A673 (cell line): ENCODE measurements at regions not wholly inside any gene's neighbourhood (a gene's known extent, or its start where the extent isn't known, plus 50 kb on each side); places are given as distances from the start of the nearest gene placed in this dataset.
"Not testable (repeated sequence)": the region's sequence is repeated elsewhere in the genome, so short reads cannot be mapped to it uniquely, and the experiment has no call there.

Experiments used
- BruUV-seq: library from RNA; stranded (reverse); fragments of 400-500 nt; replicated peaks from 2 replicates; lab custom pipeline; 2021; lab: Mats Ljungman, UMichigan
- CTCF ChIA-PET: fragments of 300-600 bp; sonication (Branson Sonifier 250); formaldehyde crosslinking; loops from one replicate; lab custom pipeline; 2022; ENCODE audit warnings: antibody characterized with exemption; lab: Charles Lee
- POLR2A ChIA-PET: fragments of 300-600 bp; sonication (Branson Sonifier 250); formaldehyde crosslinking; loops from one replicate; lab custom pipeline; 2022; ENCODE audit warnings: antibody characterized with exemption; ENCODE audit not compliant: low non-redundant PET; lab: Charles Lee
- DNase-seq: peaks from one replicate; pipeline ENCODE4 v3.0.0-alpha.2; 2015; ENCODE audit warnings: low spot score
- H3K27ac ChIP-seq: fragments of 200-600 bp; sonication (generic); 2 replicates; pipeline ENCODE4 v1.5.1; 2016; ENCODE audit warnings: mixed run types, low read depth, mild to moderate bottlenecking, mixed read lengths, antibody characterized with exemption, low read length; ENCODE audit not compliant: poor library complexity, severe bottlenecking
- H3K27me3 ChIP-seq: fragments of 200-600 bp; sonication (generic); replicated peaks from 2 replicates; pipeline ENCODE4 v1.6.1; 2017; ENCODE audit warnings: mixed run types, low read depth, mild to moderate bottlenecking, mixed read lengths, antibody characterized with exemption, low read length; ENCODE audit not compliant: insufficient read depth, poor library complexity
- H3K36me3 ChIP-seq: fragments of 200-600 bp; sonication (generic); 2 replicates; pipeline ENCODE4 v1.6.1; 2016; ENCODE audit warnings: mixed run types, mild to moderate bottlenecking, mixed read lengths, antibody characterized with exemption, low read length; ENCODE audit not compliant: insufficient read depth, poor library complexity, severe bottlenecking
- H3K4me1 ChIP-seq: fragments of 200-600 bp; sonication (generic); 2 replicates; pipeline ENCODE4 v1.6.1; 2017; ENCODE audit warnings: mixed run types, mild to moderate bottlenecking, mixed read lengths, antibody characterized with exemption, low read length; ENCODE audit not compliant: insufficient read depth, poor library complexity, severe bottlenecking
- H3K4me3 ChIP-seq: fragments of 200-600 bp; sonication (generic); 2 replicates; pipeline ENCODE4 v1.5.1; 2016; ENCODE audit warnings: low read depth, mixed run types, mild to moderate bottlenecking, mixed read lengths, low read length; ENCODE audit not compliant: poor library complexity, severe bottlenecking
- H3K9me3 ChIP-seq: fragments of 200-600 bp; sonication (generic); 2 replicates; pipeline ENCODE4 v1.6.1; 2016; ENCODE audit warnings: mixed run types, low read depth, mild to moderate bottlenecking, mixed read lengths, antibody characterized with exemption, low read length; ENCODE audit not compliant: poor library complexity, severe bottlenecking
- EZH2 ChIP-seq: fragments of 200-600 bp; sonication (generic); IDR thresholded peaks from 2 replicates; pipeline ENCODE4 v1.6.1; 2017; ENCODE audit warnings: borderline replicate concordance, low read depth, mild to moderate bottlenecking, mixed read lengths, antibody characterized with exemption, low read length; ENCODE audit not compliant: poor library complexity, severe bottlenecking
- intact Hi-C: fragments of 100-400 bp; cut with micrococcal nuclease; formaldehyde crosslinking; loops from one replicate; pipeline ENCODE4 v1.10.0; 2022; ENCODE audit not compliant: unreplicated experiment
- TF ChIP-seq, protein P1 (sequence below): fragments of 300-800, 200-600 bp; sonication (generic); conservative IDR thresholded peaks from 2 replicates; pipeline ENCODE4 v1.5.1; 2017; ENCODE audit warnings: low read depth, mild to moderate bottlenecking, antibody characterized with exemption, low read length, moderate library complexity, mixed read lengths

DNA sequence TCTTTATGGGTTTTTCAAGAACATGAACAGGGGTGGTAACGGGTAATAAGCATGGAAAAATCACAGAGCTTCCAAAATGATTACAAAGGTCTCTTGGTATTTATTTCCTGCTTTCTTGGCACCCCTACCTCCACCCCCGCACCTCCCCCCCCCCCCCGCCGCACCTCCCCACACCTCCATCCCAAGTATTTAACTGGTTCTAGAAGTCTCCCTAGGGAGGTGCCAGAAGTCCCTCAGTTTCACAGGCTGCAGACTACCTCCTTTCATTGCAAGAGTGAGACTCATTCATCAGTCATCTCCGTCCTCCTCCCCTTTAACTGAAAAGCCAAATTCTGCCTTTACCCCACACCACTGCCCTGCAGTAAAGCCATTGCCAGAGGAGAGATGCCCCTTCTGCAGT, 169.4 kb downstream of the ALDH1A2 start:
- Histone ChIP-seq H3K4me3 (no peak overlapping the region), H3K27ac (no peak overlapping the region), H3K4me1 (no peaks in the 10 kb centered on the region), H3K9me3 (no peaks in the 10 kb centered on the region), H3K36me3 (no peaks in the 10 kb centered on the region), H3K27me3 (no peaks in the 10 kb centered on the region)
- ChIA-PET POLR2A (no interaction called here), CTCF (no interaction called here)
- no peak for TF ChIP-seq EZH2
- TF ChIP-seq, protein P1, sequence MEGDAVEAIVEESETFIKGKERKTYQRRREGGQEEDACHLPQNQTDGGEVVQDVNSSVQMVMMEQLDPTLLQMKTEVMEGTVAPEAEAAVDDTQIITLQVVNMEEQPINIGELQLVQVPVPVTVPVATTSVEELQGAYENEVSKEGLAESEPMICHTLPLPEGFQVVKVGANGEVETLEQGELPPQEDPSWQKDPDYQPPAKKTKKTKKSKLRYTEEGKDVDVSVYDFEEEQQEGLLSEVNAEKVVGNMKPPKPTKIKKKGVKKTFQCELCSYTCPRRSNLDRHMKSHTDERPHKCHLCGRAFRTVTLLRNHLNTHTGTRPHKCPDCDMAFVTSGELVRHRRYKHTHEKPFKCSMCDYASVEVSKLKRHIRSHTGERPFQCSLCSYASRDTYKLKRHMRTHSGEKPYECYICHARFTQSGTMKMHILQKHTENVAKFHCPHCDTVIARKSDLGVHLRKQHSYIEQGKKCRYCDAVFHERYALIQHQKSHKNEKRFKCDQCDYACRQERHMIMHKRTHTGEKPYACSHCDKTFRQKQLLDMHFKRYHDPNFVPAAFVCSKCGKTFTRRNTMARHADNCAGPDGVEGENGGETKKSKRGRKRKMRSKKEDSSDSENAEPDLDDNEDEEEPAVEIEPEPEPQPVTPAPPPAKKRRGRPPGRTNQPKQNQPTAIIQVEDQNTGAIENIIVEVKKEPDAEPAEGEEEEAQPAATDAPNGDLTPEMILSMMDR, result no peak
- DNase-seq, result no peak
- BruUV-seq, result no TSS peak
- intact Hi-C loops, result no loop called here

DNA sequence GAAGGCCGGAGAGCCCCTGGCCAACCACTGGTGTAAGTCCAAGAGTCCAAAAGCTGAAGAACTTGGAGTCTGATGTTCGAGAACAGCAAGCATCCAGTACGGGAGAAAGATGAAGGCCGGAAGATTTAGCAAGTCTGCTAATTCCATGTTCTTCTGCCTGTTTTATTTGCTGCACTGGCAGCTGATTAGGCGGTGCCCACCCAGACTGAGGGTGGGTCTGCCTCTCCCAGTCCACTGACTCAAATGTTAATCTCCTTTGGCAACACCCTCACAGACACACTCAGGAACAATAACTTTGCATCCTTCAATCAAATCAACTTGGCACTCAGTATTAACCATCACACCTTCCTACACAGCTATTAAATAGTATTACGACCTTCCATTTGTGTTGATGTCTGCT, 168.6 kb downstream of the ALDH1A2 start:
- H3K27ac ChIP-seq, DNase-seq, CTCF ChIA-PET, H3K4me3 ChIP-seq, H3K36me3 ChIP-seq, H3K4me1 ChIP-seq, H3K27me3 ChIP-seq, POLR2A ChIA-PET, intact Hi-C loops, BruUV-seq, H3K9me3 ChIP-seq: not testable (repeated sequence)

DNA sequence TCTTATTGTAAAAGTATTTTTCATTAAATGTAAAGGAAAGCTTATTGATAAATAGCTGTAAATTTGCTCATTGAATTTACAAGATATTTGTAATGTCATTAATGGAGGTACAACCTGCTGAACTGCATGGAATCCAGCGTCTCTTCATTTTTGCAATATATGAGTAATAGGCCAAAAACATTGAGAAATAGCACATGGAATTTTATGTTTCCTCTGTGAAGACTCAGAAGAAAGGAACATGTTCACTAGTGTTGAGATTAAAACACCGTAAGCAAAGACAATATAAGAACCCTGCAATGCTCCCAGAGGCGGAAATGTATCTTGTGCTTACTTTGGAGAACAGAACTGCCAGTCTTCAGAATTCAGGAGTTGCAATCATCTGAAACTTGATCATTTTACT, 167.6 kb downstream of the ALDH1A2 start:
- intact Hi-C loops, result no loop called here
- POLR2A ChIA-PET, result no interaction called here
- BruUV-seq, result no TSS peak

DNA sequence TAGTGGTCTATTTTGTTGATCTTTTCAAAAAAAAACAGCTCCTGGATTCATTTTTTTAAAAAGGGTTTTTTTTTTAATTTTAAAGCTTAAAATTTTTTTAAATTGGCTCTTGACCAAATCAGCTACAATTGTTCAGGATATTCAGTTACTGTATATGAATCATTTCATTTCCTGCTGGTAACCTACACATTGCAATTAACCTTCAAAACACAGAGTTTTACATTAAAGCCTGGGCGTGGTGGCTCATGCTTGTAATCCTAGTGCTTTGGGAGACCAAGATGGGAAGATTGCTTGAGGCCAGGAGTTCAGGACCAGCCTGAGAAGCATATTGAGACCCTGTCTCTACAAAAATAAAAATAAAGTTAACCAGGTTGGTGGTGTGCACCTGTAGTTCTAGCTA, 163.4 kb downstream of the ALDH1A2 start:
- no TSS peak for BruUV-seq

More for the DNA sequence above, 167.6 kb downstream of the ALDH1A2 start:
- no peak for TF ChIP-seq EZH2
- TF ChIP-seq, protein P1, result no peak
- Histone ChIP-seq H3K27me3 (no peaks in the 10 kb centered on the region), H3K9me3 (no peaks in the 10 kb centered on the region), H3K36me3 (no peaks in the 10 kb centered on the region), H3K4me3 (no peak overlapping the region), H3K27ac (no peak overlapping the region), H3K4me1 (no peaks in the 10 kb centered on the region)
- CTCF ChIA-PET, result no interaction called here
- no peak for DNase-seq

More for the DNA sequence above, 163.4 kb downstream of the ALDH1A2 start:
- POLR2A ChIA-PET, result no interaction called here
- Histone ChIP-seq H3K36me3 (no peaks in the 10 kb centered on the region), H3K27ac (no peak overlapping the region), H3K9me3 (no peaks in the 10 kb centered on the region), H3K4me3 (no peak overlapping the region), H3K27me3 (no peaks in the 10 kb centered on the region), H3K4me1 (no peaks in the 10 kb centered on the region)
- intact Hi-C loops, result no loop called here
- no peak for DNase-seq
- TF ChIP-seq, protein P1, result no peak
- no peak for TF ChIP-seq EZH2
- CTCF ChIA-PET, result no interaction called here
